ENCODE measurements at regions not wholly inside any gene's neighbourhood (a gene's known extent, or its start where the extent isn't known, plus 50 kb on each side); places are given as distances from the start of the nearest gene placed in this dataset.

DNA sequence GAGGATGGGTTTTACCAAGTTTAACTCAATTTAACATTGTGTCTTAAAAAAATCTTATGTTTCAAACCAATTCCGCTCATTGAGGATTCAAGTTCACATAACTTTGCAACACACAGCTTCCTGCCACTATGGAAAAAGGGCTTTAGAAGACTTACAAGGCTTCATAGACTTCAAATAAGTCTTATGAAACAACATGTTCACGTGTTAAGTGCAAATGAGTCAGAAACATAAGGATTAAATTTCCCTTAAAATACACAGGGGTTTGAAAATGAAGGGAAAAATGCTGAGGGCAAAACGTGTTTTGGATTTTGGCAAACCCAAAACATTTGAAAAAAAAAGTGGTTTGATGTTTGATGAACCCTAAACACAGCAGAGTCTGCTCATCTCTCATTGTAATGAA, 364.8 kb downstream of the BMP4 start:
- H3K9me3 Mint-ChIP-seq: peaks cover 4% of the 10 kb centered on the region
- no peaks in the 10 kb centered on the region for H3K36me3 Mint-ChIP-seq (ENCODE audit: low read depth)
- H3K4me1 Mint-ChIP-seq (ENCODE audit: low read depth): no peaks in the 10 kb centered on the region

DNA sequence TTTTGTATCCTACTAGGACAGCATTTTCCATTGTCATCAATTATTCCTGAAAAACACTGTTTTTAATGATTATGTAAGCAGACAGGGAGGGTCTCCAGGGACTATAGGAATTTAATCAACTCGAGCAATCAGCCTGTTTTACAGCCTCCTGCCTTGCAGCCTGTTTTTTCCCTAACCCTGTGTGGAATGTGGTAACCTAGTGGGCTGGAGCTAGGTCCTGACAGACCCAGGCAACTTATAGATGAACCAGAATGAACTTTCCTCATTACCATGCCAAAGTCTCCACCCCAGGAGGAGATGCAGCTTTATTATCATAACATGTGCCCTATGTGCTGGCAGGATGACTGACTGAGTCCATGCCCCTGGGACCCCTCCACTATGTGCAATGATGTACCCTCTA, 375.1 kb downstream of the BMP4 start:
- H3K36me3 Mint-ChIP-seq (ENCODE audit: low read depth): no peaks in the 10 kb centered on the region
- no peak overlapping the region for H3K27ac Mint-ChIP-seq
- H3K4me3 Mint-ChIP-seq: no peak overlapping the region
- H3K27me3 Mint-ChIP-seq: no peaks in the 10 kb centered on the region
- no peaks in the 10 kb centered on the region for H3K4me1 Mint-ChIP-seq (ENCODE audit: low read depth)
- H3K9me3 Mint-ChIP-seq: peaks cover 14% of the 10 kb centered on the region

More for the DNA sequence above, 364.8 kb downstream of the BMP4 start:
- no peak overlapping the region for H3K4me3 Mint-ChIP-seq
- no peak overlapping the region for H3K27ac Mint-ChIP-seq
- no peaks in the 10 kb centered on the region for H3K27me3 Mint-ChIP-seq

DNA sequence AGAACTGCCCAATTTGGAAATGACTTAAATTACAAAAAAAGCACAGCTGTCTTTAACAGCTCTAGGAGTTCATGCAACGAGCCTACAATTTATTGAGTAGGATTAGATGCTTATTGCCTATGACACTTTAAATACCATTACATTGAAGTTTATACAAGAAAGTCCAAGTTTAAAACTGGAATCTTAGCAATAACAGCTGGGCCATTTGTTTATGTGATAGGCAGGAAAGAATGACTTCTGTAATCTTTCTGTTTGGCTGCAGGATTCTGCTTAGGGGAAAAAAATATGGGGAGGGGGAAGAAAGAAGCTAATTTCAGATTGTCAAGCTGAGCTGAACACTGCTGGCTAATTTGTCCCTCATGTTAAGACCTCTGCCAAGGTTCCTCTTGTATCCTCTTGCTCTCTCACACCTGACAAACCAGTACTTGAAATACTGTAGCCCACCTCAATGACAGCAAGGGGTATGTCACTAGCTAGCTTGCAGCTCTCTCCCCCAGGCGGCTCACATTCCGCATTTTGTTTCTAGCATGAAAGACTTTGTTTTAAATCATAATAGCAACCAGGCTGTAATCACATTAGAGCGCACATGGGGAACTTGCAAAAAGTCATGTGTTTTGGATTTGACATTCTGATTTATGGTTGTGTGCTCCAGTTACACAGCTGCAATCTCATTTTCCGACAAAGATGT, 384.8 kb downstream of the BMP4 start:
- Mint-ChIP-seq H3K27ac (no peak overlapping the region), H3K4me1 (ENCODE audit: low read depth) (no peaks in the 10 kb centered on the region), H3K4me3 (no peak overlapping the region), H3K36me3 (ENCODE audit: low read depth) (no peaks in the 10 kb centered on the region), H3K27me3 (peaks cover 16% of the 10 kb centered on the region), H3K9me3 (peaks cover 8% of the 10 kb centered on the region)

DNA sequence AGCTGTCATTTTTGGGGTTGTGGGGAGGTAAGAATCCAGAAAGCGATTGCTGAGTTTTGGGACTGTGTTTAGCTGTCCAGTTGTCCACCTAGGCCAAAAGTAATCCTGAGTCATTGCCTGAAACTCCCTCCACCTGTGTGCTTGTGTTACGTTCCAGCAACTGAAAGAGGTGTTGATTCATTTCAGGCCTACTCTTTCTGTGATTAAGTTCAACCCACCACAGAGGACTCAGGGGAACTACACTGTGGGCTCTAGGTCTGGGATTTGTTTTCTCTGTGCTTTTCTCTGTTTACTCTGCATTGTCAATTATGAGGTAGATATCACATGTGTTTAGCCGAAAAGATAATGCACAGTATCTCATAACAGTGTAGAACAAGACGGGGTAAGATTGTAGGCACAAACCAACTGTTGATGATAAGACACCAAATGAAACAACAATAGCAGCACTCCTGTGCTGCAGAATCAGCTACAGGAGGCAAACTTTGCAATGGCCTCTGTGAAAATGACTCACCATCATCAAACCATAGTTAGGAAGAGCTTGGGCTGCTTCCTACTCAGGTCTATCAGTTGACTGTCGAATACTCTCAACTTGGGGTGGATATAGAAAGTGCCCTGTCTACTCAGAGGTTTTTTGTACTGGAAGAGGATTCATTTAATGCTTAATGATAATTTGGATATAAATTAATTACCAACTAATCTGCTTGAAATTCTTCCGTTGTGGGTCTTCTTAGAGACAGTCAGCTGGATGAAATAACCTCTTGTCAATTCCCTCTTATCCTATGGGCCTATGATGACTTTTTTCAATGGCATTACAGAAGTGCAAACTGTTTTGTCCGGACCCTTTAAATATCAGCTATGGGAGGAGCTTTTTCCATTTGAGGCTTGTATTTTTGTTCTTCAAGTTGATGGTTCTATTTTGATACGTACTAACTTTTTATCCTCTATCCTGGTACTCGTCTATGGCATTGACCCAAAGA, 385.9 kb downstream of the BMP4 start:
- Mint-ChIP-seq H3K36me3 (ENCODE audit: low read depth) (no peaks in the 10 kb centered on the region), H3K4me3 (no peak overlapping the region), H3K27ac (no peak overlapping the region), H3K9me3 (peaks cover 8% of the 10 kb centered on the region), H3K4me1 (ENCODE audit: low read depth) (no peaks in the 10 kb centered on the region), H3K27me3 (peaks cover 16% of the 10 kb centered on the region)

DNA sequence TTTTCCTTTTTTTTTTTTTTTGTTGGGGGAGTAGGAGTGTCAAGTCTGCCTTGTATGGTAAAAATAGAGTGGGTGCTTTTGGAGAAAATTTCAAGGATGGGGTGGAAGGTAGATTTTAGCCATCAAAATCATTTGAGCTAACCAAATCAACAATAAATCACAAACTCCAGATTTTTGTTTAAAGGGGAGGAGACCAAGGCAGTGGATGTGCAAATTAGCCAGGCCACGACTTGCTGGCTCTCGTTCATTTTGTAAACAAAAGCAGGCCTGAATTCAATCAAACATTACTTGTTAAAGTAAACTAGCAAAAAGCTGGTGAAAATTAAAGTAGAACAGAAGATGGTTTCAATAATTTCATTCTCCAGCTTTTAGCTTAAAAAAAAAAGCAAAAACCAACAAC, 387.2 kb downstream of the BMP4 start:
- Mint-ChIP-seq H3K36me3 (ENCODE audit: low read depth) (no peaks in the 10 kb centered on the region), H3K27ac (no peak overlapping the region), H3K9me3 (peaks cover 10% of the 10 kb centered on the region), H3K4me3 (no peak overlapping the region), H3K4me1 (ENCODE audit: low read depth) (no peaks in the 10 kb centered on the region), H3K27me3 (peaks cover 16% of the 10 kb centered on the region)

DNA sequence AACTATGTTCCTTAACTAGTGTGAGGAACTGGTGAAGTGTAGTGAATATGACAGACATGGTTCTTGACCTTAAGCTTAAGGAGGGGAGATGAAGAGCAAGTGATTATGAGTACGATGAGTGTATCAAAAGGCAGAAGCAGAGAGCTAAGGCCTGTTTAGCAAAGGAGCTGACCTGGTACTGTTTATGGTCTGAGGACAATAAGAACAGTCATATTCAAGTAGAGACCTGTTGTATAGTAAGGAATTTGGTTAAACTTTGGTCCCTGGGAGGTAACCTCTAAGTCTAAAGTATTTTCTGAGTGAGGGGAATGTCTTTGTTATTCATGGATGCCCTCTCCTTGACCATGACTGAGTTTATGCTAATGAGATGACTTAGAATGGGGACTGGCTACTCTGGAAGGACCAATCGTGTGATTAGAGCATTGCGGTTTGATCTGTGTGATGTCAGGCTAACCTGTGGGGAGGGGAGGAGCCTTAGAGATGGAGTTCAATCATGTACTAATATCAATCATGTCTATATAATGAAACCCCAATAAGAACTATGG, 389.3 kb downstream of the BMP4 start:
- Mint-ChIP-seq H3K9me3 (peaks cover 14% of the 10 kb centered on the region), H3K36me3 (ENCODE audit: low read depth) (no peaks in the 10 kb centered on the region), H3K27me3 (peaks cover 16% of the 10 kb centered on the region), H3K27ac (no peak overlapping the region), H3K4me1 (ENCODE audit: low read depth) (no peaks in the 10 kb centered on the region), H3K4me3 (no peak overlapping the region)

DNA sequence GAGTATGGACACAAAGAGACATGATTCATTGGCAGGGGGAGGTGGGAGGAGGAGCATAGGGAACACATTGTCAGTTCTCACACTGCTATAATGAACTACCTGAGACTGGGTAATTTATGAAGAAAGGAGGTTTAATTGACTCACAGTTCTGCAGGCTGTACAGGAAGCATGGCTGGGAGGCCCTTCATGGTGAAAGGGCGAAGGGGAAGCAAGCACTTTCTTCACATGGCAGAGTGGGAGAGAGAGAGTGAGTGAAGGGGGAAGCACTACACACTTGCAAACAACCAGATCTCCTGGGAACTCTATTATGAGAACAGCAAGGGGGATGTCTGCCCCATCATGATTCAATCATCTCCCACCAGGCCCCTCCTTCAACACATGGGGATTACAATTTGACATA, 391.8 kb downstream of the BMP4 start:
- no peaks in the 10 kb centered on the region for H3K27me3 Mint-ChIP-seq
- no peak overlapping the region for H3K27ac Mint-ChIP-seq
- H3K9me3 Mint-ChIP-seq: peaks cover 18% of the 10 kb centered on the region
- H3K36me3 Mint-ChIP-seq (ENCODE audit: low read depth): no peaks in the 10 kb centered on the region
- H3K4me1 Mint-ChIP-seq (ENCODE audit: low read depth): no peaks in the 10 kb centered on the region
- H3K4me3 Mint-ChIP-seq: no peak overlapping the region

DNA sequence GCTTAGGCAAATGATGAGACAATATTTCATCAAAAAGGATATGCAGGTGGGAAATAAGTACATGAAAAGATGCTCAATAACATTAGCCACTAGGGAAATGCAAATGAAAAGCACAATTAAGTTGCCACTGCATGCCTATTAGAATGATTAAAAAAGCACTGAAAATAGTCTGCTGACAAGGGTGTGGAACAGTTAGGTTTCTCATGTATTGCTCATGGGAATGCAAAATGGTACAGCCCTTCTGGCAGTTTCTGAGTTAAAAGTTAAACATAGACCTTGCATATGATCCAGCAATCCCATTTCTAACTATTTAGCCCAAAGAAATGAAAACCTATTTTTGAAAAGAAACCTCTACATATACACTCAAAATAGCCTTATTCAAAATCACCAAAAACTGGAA, 393.0 kb downstream of the BMP4 start:
- H3K4me1 Mint-ChIP-seq (ENCODE audit: low read depth): no peaks in the 10 kb centered on the region
- no peaks in the 10 kb centered on the region for H3K27me3 Mint-ChIP-seq
- H3K27ac Mint-ChIP-seq: no peak overlapping the region
- H3K9me3 Mint-ChIP-seq: peaks cover 18% of the 10 kb centered on the region
- H3K4me3 Mint-ChIP-seq: no peak overlapping the region
- no peaks in the 10 kb centered on the region for H3K36me3 Mint-ChIP-seq (ENCODE audit: low read depth)

DNA sequence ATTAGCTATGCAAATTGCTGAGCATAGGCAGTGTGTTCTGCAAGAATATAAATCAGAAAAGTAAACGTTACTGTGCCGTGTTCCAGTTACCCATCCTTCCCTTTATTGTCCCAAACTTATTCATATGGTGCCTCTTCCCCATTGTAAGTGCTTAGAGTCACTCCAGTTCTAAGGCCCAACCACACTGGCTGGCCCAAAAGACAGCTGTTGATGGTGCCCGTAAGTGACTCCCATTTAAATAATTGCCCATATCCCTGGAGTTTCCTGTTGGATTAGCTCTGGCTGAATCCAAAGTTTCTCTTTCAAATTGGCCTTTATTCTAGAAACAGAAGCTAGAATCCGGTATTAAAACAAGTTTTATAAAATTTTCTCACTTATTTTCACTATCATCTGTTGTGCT, 400.1 kb upstream of the DDHD1 start:
- peaks cover 3% of the 10 kb centered on the region for H3K27me3 Mint-ChIP-seq
- H3K27ac Mint-ChIP-seq: no peak overlapping the region
- H3K4me3 Mint-ChIP-seq: no peak overlapping the region
- no peaks in the 10 kb centered on the region for H3K9me3 Mint-ChIP-seq
- no peaks in the 10 kb centered on the region for H3K36me3 Mint-ChIP-seq (ENCODE audit: low read depth)
- H3K4me1 Mint-ChIP-seq (ENCODE audit: low read depth): no peaks in the 10 kb centered on the region

DNA sequence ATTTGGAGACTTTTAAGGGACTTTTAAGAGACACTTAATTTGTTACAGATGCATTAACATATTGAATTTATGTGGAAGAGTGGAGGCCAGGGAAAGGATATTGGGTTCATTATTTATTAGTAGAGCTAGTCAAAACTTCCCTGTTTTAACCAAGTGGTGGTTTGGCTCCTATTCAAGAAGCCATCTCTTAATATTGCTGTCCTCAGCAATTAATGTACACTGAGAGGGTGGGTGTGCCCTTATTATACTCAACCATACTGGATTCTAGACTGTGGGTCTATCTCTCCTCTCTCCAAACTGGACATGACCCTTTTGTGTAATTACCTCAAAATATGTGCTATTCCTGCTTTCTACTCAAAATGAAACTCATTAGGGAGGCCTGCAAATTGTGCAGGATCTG, 398.7 kb upstream of the DDHD1 start:
- Mint-ChIP-seq H3K4me1 (ENCODE audit: low read depth) (no peaks in the 10 kb centered on the region), H3K9me3 (no peaks in the 10 kb centered on the region), H3K27me3 (peaks cover 3% of the 10 kb centered on the region), H3K36me3 (ENCODE audit: low read depth) (no peaks in the 10 kb centered on the region), H3K4me3 (no peak overlapping the region), H3K27ac (no peak overlapping the region)

DNA sequence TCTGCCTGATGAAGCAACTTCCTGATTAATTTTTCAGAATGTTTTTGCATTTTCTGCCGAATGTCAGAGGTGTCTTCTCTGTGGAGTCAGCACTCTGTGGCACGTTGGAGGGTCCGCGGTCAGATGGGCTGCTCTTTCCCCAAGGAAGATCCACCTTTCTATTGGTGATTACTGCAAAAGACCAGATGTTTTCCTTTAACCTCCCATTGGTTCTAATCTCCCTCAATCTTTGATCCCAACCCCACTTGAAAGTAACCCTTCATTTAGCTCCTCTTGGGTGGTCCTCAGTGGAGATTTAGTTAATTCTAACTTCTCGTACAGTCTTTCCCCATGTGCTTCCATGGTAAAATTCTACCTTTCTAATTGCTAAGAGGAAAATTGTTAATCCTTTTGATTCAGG, 397.7 kb upstream of the DDHD1 start:
- no peaks in the 10 kb centered on the region for H3K9me3 Mint-ChIP-seq
- H3K36me3 Mint-ChIP-seq (ENCODE audit: low read depth): no peaks in the 10 kb centered on the region
- H3K4me1 Mint-ChIP-seq (ENCODE audit: low read depth): no peaks in the 10 kb centered on the region
- peaks cover 3% of the 10 kb centered on the region for H3K27me3 Mint-ChIP-seq
- no peak overlapping the region for H3K4me3 Mint-ChIP-seq
- no peak overlapping the region for H3K27ac Mint-ChIP-seq

DNA sequence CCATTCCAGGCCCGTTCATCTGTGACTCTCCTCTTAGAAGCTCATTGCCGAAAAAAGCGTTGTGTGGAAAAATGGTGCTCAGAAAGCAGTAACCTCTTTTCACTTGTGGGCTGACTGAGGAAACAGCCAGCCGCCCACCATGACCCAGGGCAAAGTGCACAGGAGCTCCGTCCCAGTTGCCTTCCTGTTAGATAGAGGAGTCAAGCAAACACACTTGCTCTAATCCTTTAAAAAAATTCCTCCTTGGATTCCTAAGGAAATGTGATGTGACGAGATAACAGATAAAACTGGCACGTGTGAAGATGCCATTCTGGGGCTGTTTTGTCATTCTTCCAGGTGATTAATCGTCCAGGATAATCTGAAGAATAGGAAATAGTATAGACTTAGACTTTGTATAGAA, 396.8 kb upstream of the DDHD1 start:
- Mint-ChIP-seq H3K9me3 (no peaks in the 10 kb centered on the region), H3K4me3 (no peak overlapping the region), H3K4me1 (ENCODE audit: low read depth) (no peaks in the 10 kb centered on the region), H3K27ac (no peak overlapping the region), H3K36me3 (ENCODE audit: low read depth) (no peaks in the 10 kb centered on the region), H3K27me3 (peaks cover 3% of the 10 kb centered on the region)

DNA sequence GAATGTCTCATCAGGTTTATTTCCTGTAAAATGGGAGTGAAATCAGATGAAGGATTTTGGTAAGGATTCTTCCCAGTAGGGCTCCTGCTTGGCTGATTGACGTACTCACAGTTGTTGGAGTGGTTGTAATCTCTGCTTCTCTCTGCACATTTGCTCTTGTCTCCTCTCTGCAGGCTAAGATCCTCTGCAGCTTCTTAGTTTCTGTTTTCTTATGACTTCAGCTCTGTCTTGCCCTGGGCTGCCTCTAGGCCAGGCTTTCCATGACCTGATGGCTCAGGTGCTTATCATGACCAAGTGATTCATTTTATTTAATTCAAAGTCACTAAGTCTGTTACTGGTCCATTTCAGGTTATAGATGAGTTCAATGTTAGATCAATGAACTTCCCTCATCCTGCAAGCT, 394.5 kb upstream of the DDHD1 start:
- H3K27me3 Mint-ChIP-seq: peaks cover 3% of the 10 kb centered on the region
- no peak overlapping the region for H3K4me3 Mint-ChIP-seq
- no peaks in the 10 kb centered on the region for H3K9me3 Mint-ChIP-seq
- no peaks in the 10 kb centered on the region for H3K4me1 Mint-ChIP-seq (ENCODE audit: low read depth)
- no peak overlapping the region for H3K27ac Mint-ChIP-seq
- H3K36me3 Mint-ChIP-seq (ENCODE audit: low read depth): no peaks in the 10 kb centered on the region

DNA sequence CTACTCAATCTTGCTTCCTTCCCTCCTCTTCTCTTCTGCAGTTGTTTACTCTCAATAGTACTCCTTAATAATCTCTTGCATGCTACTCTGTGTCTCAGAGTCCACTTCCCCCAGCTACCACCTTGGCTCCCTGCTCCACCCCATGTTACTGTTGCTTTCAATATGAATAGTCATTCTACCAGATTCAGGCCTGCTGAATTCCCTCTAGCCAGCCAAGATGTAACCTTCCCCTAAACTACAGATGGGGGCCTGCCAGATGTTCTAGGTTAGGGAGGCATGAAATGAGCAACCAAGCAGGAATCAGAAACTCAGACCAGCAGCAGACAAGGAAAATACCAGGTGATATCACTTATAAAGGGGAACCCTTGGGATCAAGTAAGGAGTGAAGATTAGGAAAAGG, 392.1 kb upstream of the DDHD1 start:
- H3K9me3 Mint-ChIP-seq: no peaks in the 10 kb centered on the region
- H3K36me3 Mint-ChIP-seq (ENCODE audit: low read depth): no peaks in the 10 kb centered on the region
- H3K27ac Mint-ChIP-seq: no peak overlapping the region
- no peaks in the 10 kb centered on the region for H3K27me3 Mint-ChIP-seq
- H3K4me3 Mint-ChIP-seq: no peak overlapping the region
- no peaks in the 10 kb centered on the region for H3K4me1 Mint-ChIP-seq (ENCODE audit: low read depth)

DNA sequence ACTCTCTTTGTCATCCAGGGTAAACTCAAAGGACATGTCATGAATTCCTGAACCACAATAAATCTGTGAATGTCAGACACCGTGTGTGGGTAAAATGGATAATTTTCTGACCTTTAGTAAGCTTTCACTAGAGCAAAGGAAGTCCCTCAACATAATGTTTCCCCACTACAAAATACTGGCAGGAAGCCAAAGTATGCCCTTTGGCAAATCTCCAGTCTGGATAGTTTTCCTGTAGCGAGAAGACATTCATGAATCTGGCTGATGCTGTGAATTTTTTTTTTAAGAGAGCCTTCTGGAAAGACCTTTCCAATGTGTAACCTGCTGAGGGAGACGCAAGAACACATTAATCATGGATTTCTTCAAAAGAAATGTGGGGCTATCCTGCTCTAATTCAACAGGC, 389.6 kb upstream of the DDHD1 start:
- H3K27me3 Mint-ChIP-seq: no peaks in the 10 kb centered on the region
- no peaks in the 10 kb centered on the region for H3K9me3 Mint-ChIP-seq
- H3K4me1 Mint-ChIP-seq (ENCODE audit: low read depth): no peaks in the 10 kb centered on the region
- H3K36me3 Mint-ChIP-seq (ENCODE audit: low read depth): no peaks in the 10 kb centered on the region
- no peak overlapping the region for H3K4me3 Mint-ChIP-seq
- H3K27ac Mint-ChIP-seq: no peak overlapping the region

Data from stimulated activated naive CD8-positive, alpha-beta T cell treated with anti-CD3 and anti-CD28 coated beads, Interleukin-15, Interleukin-2, amounts not matched to agents 100 ng/mL and 50 ng/mL, for 24 hours (primary cell).